PC-3 (cell line): ENCODE measurements at regions not wholly inside any gene's neighbourhood (a gene's known extent, or its start where the extent isn't known, plus 50 kb on each side); places are given as distances from the start of the nearest gene placed in this dataset.

ENCODE experiments used
- ATAC-seq: fragments of 200-7000 bp; cut with Tn5 transposase; 2 replicates; pipeline ENCODE4 v1.9.1; 2020; ENCODE audit warnings: mild to moderate bottlenecking, moderate library complexity
- BruUV-seq: library from RNA; stranded (reverse); fragments of 400-500 nt; replicated peaks from 2 replicates; lab custom pipeline; 2021; lab: Mats Ljungman, UMichigan
- CTCF ChIA-PET: fragments of 300-600 bp; sonication (Branson Sonifier 250); formaldehyde crosslinking; loops from one replicate; lab custom pipeline; 2022; ENCODE audit warnings: antibody characterized with exemption; lab: Charles Lee
- POLR2A ChIA-PET: fragments of 300-600 bp; sonication (Branson Sonifier 250); formaldehyde crosslinking; loops from one replicate; lab custom pipeline; 2022; ENCODE audit warnings: antibody characterized with exemption; ENCODE audit not compliant: unreplicated experiment; lab: Charles Lee
- DNase-seq: peaks from one replicate; pipeline ENCODE4 v3.0.0-alpha.2; 2015
- H2AFZ ChIP-seq: fragments of 300-600 bp; sonication (generic); 2 replicates; pipeline ENCODE4 v1.6.0; 2016; ENCODE audit warnings: antibody characterized with exemption, low read length
- H3F3A ChIP-seq: fragments of 300-600 bp; sonication (generic); one replicate; pipeline ENCODE4 v1.6.0; 2017; ENCODE audit warnings: antibody characterized with exemption, low read length, control low read depth, mild to moderate bottlenecking; ENCODE audit not compliant: unreplicated experiment
- H3K27ac ChIP-seq: fragments of 300-600 bp; sonication (generic); 2 replicates; pipeline ENCODE4 v1.5.1; 2016; ENCODE audit warnings: mild to moderate bottlenecking, low read length
- H3K27me3 ChIP-seq: fragments of 300-600 bp; sonication (generic); 2 replicates; pipeline ENCODE4 v1.6.1; 2016; ENCODE audit warnings: low read length, mixed read lengths
- H3K36me3 ChIP-seq: fragments of 300-600 bp; sonication (generic); 2 replicates; pipeline ENCODE4 v1.6.1; 2016; ENCODE audit warnings: low read depth, mixed run types, low read length, mixed read lengths
- H3K4me1 ChIP-seq: fragments of 300-600 bp; sonication (generic); 2 replicates; pipeline ENCODE4 v1.5.1; 2016; ENCODE audit warnings: low read length; ENCODE audit not compliant: insufficient read depth
- H3K4me2 ChIP-seq: fragments of 300-600 bp; sonication (generic); 2 replicates; pipeline ENCODE4 v1.6.0; 2016; ENCODE audit warnings: low read length
- H3K4me3 ChIP-seq: fragments of 300-600 bp; sonication (generic); 2 replicates; pipeline ENCODE4 v1.5.1; 2016; ENCODE audit warnings: mild to moderate bottlenecking, low read length, mixed read lengths
- H3K79me2 ChIP-seq: fragments of 300-600 bp; sonication (generic); 2 replicates; pipeline ENCODE4 v1.6.1; 2017; ENCODE audit warnings: low read length, mixed read lengths
- H3K9ac ChIP-seq: fragments of 300-600 bp; sonication (generic); 2 replicates; pipeline ENCODE4 v1.6.0; 2016; ENCODE audit warnings: mild to moderate bottlenecking, low read length
- H3K9me2 ChIP-seq: fragments of 300-600 bp; sonication (generic); replicated peaks from 2 replicates; pipeline ENCODE4 v1.6.1; 2016; ENCODE audit warnings: mixed run types, low read length, mixed read lengths
- H3K9me3 ChIP-seq: fragments of 300-600 bp; sonication (generic); 2 replicates; pipeline ENCODE4 v1.6.1; 2016; ENCODE audit warnings: low read length, mixed read lengths
- H4K20me1 ChIP-seq: fragments of 300-600 bp; sonication (generic); 2 replicates; pipeline ENCODE4 v1.6.1; 2016; ENCODE audit warnings: low read length, mixed read lengths
- CTCF ChIP-seq: fragments of 300-600 bp; sonication (generic); conservative IDR thresholded peaks from 2 replicates; pipeline ENCODE4 v1.5.1; 2017; ENCODE audit warnings: antibody characterized with exemption, low read depth, mild to moderate bottlenecking, low read length
- EZH2 ChIP-seq: fragments of 300-600 bp; sonication (generic); IDR thresholded peaks from one replicate; pipeline ENCODE4 v1.6.1; 2017; ENCODE audit warnings: antibody characterized with exemption, mild to moderate bottlenecking, low read length; ENCODE audit not compliant: unreplicated experiment
- EZH2phosphoT487 ChIP-seq: fragments of 300-600 bp; sonication (generic); IDR thresholded peaks from 2 replicates; pipeline ENCODE4 v1.6.1; 2018; ENCODE audit warnings: mild to moderate bottlenecking, antibody characterized with exemption, low read length, borderline replicate concordance
- intact Hi-C: fragments of 100-400 bp; cut with micrococcal nuclease; formaldehyde crosslinking; loops from 2 replicates; pipeline ENCODE4 v1.9.0; 2023

GRCh38 chr10:16192337-16192736 lies 244.5 kb upstream of the PTER start:
- no TSS peak for BruUV-seq
- Histone ChIP-seq H3K4me2 (no peak overlapping the region), H3K4me3 (no peak overlapping the region), H3K27ac (no peak overlapping the region), H3F3A (no peaks in the 10 kb centered on the region), H3K9me3 (no peaks in the 10 kb centered on the region), H3K27me3 (no peaks in the 10 kb centered on the region), H3K79me2 (no peaks in the 10 kb centered on the region), H3K9ac (no peak overlapping the region), H3K4me1 (no peaks in the 10 kb centered on the region), H4K20me1 (no peaks in the 10 kb centered on the region), H3K36me3 (no peaks in the 10 kb centered on the region), H2AFZ (no peak overlapping the region), H3K9me2 (no peaks in the 10 kb centered on the region)
- ChIA-PET POLR2A (no interaction called here), CTCF (no interaction called here)
- no peak for TF ChIP-seq CTCF
- TF ChIP-seq EZH2phosphoT487 = no peak
- intact Hi-C loops = no loop called here
- DNase-seq (no peak), ATAC-seq (no peak)

- no peaks in the 10 kb centered on the region for H3K9me2 ChIP-seq
- no peaks in the 10 kb centered on the region for H3F3A ChIP-seq
- H3K4me3 ChIP-seq = no peak overlapping the region
- no peaks in the 10 kb centered on the region for H3K9me3 ChIP-seq
- H3K27ac ChIP-seq = no peak overlapping the region
- intact Hi-C loops = no loop called here
- TF ChIP-seq CTCF (no peak), EZH2 (no peak), EZH2phosphoT487 (no peak)
- H3K4me2 ChIP-seq = no peak overlapping the region
- DNase-seq = no peak
- ChIA-PET CTCF (no interaction called here), POLR2A (no interaction called here)
- no peaks in the 10 kb centered on the region for H3K4me1 ChIP-seq
- no peak for ATAC-seq
- H3K27me3 ChIP-seq = no peaks in the 10 kb centered on the region
- H4K20me1 ChIP-seq = no peaks in the 10 kb centered on the region
- H2AFZ ChIP-seq = no peak overlapping the region
- BruUV-seq = no TSS peak
- no peak overlapping the region for H3K9ac ChIP-seq
- no peaks in the 10 kb centered on the region for H3K79me2 ChIP-seq
- H3K36me3 ChIP-seq = no peaks in the 10 kb centered on the region
These were observed 243.6 kb upstream of the PTER start for GRCh38 chr10:16193241-16193640.

GRCh38 chr10:16195178-16195769 lies 241.5 kb upstream of the PTER start:
- no peaks in the 10 kb centered on the region for H3K36me3 ChIP-seq
- H3K79me2 ChIP-seq = no peaks in the 10 kb centered on the region
- no peak overlapping the region for H2AFZ ChIP-seq
- TF ChIP-seq EZH2phosphoT487 = no peak
- no peaks in the 10 kb centered on the region for H3K4me1 ChIP-seq
- intact Hi-C loops = no loop called here
- no peak for DNase-seq
- no peak overlapping the region for H3K9ac ChIP-seq
- no peak overlapping the region for H3K4me2 ChIP-seq
- H3K4me3 ChIP-seq = no peak overlapping the region
- no peaks in the 10 kb centered on the region for H3K9me2 ChIP-seq
- H3F3A ChIP-seq = no peaks in the 10 kb centered on the region
- H3K27me3 ChIP-seq = no peaks in the 10 kb centered on the region
- no peaks in the 10 kb centered on the region for H4K20me1 ChIP-seq
- POLR2A ChIA-PET = no interaction called here
- BruUV-seq = no TSS peak
- no peak for ATAC-seq
- CTCF ChIA-PET = no interaction called here
- H3K9me3 ChIP-seq = no peaks in the 10 kb centered on the region
- no peak overlapping the region for H3K27ac ChIP-seq
